ENCODE measurements at regions not wholly inside any gene's neighbourhood (a gene's known extent, or its start where the extent isn't known, plus 50 kb on each side); places are given as distances from the start of the nearest gene placed in this dataset.

- TF ChIP-seq TCF7L2 (IDR thresholded peaks at IDR 0.05; ENCODE audit: borderline replicate concordance, extremely low read depth, insufficient read depth, insufficient read length): no peak
- TF ChIP-seq ELF1 (IDR thresholded peaks at IDR 0.05; ENCODE audit: borderline replicate concordance, low read depth): no peak
- TF ChIP-seq CTCF (IDR thresholded peaks at IDR 0.05 in 2 of 3, conservative IDR thresholded peaks at IDR 0.05 in 1 of 3; ENCODE audit: borderline replicate concordance in 1 of 3, insufficient read depth in 1 of 3, low read depth in 2 of 3, low read length in 2 of 3): no peak
- no peak for TF ChIP-seq ZNF274 (IDR thresholded peaks at IDR 0.05; ENCODE audit: low read depth, low read length)
- no peak for TF ChIP-seq EZH2phosphoT487 (IDR thresholded peaks at IDR 0.05; ENCODE audit: borderline replicate concordance)
- no peak for TF ChIP-seq REST (IDR thresholded peaks at IDR 0.05; ENCODE audit: low read depth)
- TF ChIP-seq POLR2A (IDR thresholded peaks at IDR 0.05; ENCODE audit: borderline replicate concordance, extremely low read depth, insufficient read depth, insufficient read length): no peak
- TF ChIP-seq EZH2 (IDR thresholded peaks at IDR 0.05): no peak
- TF ChIP-seq EGR1 (IDR thresholded peaks at IDR 0.05; ENCODE audit: low read depth): no peak
- TF ChIP-seq YY1 (IDR thresholded peaks at IDR 0.05; ENCODE audit: extremely low read depth, insufficient replicate concordance, low read depth, low read length): no peak
- no peak for TF ChIP-seq SP1 (IDR thresholded peaks at IDR 0.05; ENCODE audit: low read depth)
These were observed 232.5 kb downstream of the SUDS3 start for GRCh38 chr12:118608770-118609344.

Measured in HCT116 (cell line).